Astrocyte of the hippocampus (primary cell): ENCODE measurements at regions not wholly inside any gene's neighbourhood (a gene's known extent, or its start where the extent isn't known, plus 50 kb on each side); places are given as distances from the start of the nearest gene placed in this dataset.

Experiments used
- DNase-seq: peaks from one replicate; pipeline ENCODE4 v3.0.0; 2011; ENCODE audit warnings: low read depth, low spot score

GRCh38 chr14:104356020-104356737 is 217.8 kb downstream of the KIF26A start:
- DNase-seq, result no peak

- DNase-seq, result no peak
Observed at GRCh38 chr14:104356738-104357688, 218.6 kb downstream of the KIF26A start.

GRCh38 chr14:104357689-104358527 is 219.5 kb downstream of the KIF26A start:
- no peak for DNase-seq

- no peak for DNase-seq
Observed at GRCh38 chr14:104358528-104359300, 220.3 kb downstream of the KIF26A start.

GRCh38 chr14:104359301-104359968 is 220.1 kb upstream of the C14orf180 start:
- no peak for DNase-seq

GRCh38 chr14:104359969-104360442 is 219.6 kb upstream of the C14orf180 start:
- no peak for DNase-seq

GRCh38 chr14:104360501-104360900 is 219.1 kb upstream of the C14orf180 start:
- DNase-seq, result no peak

- no peak for DNase-seq
Observed at GRCh38 chr14:104361101-104361591, 218.4 kb upstream of the C14orf180 start.

- no peak for DNase-seq
Observed at GRCh38 chr14:104361921-104362681, 217.5 kb upstream of the C14orf180 start.

GRCh38 chr14:104362761-104363605 is 216.6 kb upstream of the C14orf180 start:
- no peak for DNase-seq

- no peak for DNase-seq
Observed at GRCh38 chr14:104363891-104364760, 215.4 kb upstream of the C14orf180 start.

- no peak for DNase-seq
Observed at GRCh38 chr14:104364830-104365229, 214.7 kb upstream of the C14orf180 start.

- DNase-seq, result no peak
Observed at GRCh38 chr14:104366931-104367865, 212.4 kb upstream of the C14orf180 start.

GRCh38 chr14:104367866-104368750 is 211.5 kb upstream of the C14orf180 start:
- no peak for DNase-seq

GRCh38 chr14:104368751-104369100 is 210.8 kb upstream of the C14orf180 start:
- no peak for DNase-seq
